ENCODE measurements at regions not wholly inside any gene's neighbourhood (a gene's known extent, or its start where the extent isn't known, plus 50 kb on each side); places are given as distances from the start of the nearest gene placed in this dataset.
A peak's percentile ranks its signal among the peaks of the same experiment; 100 is the strongest.

DNA sequence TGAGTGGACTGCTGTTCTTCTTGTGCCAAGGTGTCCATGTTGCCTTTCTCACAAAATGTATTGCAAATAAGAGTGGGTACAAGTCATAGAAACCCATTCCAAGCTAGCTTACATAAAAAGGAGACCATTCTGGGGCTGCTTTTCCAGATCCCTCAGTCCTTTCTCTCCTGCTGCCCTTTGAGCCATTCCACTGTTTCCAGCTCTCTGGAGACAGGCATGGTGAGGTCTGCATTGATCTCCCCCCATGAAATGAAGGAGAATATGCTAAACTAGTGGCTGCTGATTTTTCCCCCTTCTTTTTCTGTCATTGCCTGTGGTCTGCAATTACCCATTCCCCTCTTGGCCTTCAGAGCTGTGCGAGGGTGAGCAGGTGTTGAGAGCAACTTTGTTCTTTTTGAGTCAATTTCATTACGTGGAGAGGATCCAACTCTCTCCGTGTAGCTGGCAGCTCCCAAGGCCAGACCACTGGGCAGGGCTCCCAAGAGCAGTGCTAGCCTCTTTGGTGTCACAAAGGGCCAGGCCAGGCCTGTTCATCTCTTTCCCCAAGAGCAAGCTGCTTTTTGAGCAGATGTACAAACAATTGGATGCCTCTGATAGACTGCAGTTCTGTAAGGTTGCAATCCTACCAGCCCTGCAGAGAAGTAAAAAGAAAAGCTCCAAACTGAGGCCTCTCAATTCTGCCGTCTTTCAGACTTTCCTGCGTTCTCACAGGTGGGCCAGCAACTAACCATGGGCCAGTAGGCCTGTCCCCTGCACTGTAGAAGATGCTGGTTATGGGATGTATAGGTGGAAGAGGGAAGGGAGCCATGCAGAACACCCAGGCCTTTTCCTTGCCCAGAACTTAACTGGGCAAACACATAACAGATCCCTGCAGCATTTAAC, 96.1 kb upstream of the ARMC2 start:
- peak; percentile 21 for DNase-seq

DNA sequence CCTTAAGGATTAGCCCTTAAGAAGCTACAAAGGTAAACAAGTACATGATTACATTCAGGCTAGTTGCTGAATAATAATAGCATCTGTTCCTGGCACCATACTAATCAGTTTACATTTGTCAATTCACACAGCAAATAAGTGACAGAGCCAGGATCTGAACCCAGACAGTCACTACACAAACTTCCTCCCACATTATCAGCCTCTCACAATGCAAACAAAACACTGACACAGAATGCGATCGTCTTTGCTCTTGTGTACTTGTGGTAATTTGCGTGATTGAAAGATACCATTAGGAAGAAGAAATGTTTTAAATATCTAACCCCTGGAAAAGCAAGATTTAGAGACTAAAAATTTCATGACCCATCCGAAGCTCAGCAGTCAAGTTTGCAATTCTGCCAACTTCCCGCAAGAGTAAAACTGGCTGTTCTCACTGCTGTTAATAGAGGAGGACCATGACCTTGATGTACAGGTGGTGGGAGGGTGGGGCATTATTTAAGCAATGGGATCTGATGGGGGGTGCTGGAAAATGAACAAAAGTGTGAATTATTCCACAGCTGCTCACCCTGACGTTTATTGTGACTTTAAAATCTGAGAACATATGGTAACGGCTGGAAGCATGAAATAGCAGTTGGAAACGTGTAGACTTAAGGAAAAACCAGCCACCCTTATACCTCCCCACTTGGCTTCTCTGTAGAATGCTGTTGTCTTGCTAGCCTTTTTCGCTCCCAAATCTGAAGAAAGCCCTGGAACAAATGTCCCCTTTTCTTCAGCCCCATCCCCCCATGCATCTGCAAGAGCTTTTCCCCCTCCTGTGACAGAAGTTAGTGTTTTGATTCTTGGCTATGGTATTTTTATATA, 95.3 kb upstream of the ARMC2 start:
- peak; percentile 17 for DNase-seq

DNA sequence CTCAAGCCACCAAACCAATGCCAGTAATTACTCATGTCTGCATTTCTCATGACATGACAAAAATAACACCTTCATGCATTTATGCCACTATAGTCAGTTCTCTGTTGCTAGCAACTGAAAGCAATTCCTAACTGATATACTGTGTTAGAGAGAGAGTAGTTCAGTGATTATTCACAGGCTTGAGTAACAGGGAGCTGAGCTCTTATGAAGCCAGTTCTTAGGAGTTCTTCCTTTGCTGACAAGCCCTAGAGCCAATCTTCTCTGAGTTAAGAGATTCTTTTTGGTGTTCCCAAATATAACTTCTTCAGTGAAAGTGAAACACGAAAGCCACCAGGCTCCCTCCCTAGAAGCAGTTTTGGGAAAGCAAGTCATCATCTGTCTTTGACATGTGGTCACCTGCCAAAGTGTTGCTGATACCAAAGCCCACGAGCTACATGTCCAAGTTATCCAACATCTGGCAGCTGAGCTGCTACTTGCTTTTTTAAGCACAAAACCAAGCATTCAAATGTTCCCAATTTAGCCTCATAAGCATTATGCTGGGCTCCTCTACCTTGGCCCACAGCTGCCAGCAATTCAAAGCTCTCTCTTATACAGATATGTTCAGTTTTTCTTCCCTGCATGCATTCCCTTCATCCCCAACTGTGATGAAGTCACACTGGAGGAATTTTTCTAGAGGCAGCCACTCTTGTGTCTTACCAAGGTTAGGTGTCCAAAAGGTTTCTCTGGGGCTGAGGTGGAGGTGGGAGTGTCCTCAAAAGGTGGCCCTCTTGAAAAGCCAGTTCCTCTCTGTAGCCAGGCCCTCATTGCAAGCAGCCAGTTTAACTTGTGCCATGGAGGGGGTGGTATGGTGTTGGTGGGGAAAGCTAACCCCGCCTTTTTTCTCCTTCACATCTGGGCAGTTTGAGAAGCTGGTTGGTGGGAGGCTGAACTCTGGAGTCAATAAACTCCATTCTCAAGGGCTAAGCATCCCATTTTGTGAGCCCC, 92.7 kb upstream of the ARMC2 start:
- DNase-seq: peak; percentile 49

DNA sequence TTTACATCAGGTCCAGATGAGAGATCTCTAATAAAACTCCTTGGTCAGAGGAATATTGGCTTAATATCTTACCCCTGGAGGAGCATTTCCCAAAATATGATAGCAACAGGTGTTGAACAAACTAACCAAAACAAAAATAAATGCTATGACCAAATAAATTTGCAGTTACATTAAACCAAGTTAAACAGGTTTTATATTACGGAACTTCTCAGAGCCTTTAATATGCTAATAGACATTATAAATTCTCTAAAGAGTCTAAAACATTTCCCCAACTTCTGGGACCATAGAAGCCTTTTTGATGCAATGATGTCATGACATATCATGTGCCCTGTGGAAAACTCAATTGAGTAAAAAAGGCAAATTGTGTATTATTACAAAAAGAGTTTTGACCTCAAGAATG, 90.9 kb upstream of the ARMC2 start:
- DNase-seq: no peak

DNA sequence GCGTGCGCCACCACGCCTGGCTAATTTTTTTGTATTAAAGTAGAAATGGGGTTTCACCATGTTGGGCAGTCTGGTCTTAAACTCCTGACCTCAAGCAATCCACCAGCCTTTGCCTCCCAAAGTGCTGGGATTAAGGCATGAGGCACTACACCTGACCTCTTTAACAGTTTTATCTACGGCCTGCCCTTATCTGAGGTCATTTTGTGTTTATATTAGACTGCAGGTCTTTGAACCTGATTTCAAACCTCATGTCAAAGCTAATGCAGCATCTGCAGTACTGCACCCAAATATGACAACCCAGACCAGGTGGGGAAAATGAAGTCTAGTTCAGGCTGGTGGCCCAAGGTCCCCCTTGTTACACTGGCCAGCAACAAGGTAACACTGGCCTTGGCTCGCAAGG, 89.3 kb upstream of the ARMC2 start:
- DNase-seq: no peak

DNA sequence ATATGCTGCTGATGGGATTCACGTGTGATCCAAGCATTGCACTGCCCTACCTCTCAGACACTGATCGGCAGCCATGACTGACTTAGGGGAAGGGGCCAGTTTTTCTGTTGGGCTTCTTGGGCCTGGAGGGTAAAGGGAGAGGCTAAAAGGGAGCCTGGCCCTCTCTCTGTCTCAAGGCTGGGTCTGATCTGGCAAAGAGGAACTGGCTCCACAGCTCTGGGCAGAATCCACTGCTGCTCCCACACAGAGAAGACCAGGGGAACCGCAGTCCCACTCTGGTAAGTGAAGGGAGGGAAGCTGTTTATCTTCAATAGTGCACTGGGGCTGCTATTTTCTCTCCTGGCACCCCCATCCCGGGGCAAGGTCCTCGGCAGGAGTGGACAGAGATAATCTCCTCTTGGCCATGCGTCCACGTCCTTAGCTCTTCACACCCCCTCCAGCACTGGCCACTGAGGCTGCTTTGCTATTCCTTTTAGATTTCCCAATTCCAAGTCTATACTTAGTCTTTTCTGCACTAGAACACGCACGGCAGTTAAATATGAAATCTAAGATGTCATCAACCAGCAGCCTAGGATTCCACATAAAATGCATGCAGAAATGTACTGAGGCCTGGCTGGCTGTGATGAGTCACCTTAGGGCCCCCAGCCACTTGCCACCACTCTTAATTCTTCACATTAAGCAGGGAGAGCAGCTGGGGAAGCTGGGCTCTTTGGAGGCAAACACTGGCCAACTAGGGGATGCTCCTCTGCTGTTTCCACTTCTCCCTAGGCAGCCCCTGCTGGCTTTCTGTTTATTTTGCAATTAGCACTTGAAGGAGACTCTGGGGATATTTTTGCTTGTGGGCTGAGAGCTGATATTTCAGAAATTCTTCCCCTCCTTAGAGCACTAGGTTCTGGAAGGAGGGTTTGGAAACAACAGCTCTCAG, 87.8 kb upstream of the ARMC2 start:
- peak; percentile 72 for DNase-seq

DNA sequence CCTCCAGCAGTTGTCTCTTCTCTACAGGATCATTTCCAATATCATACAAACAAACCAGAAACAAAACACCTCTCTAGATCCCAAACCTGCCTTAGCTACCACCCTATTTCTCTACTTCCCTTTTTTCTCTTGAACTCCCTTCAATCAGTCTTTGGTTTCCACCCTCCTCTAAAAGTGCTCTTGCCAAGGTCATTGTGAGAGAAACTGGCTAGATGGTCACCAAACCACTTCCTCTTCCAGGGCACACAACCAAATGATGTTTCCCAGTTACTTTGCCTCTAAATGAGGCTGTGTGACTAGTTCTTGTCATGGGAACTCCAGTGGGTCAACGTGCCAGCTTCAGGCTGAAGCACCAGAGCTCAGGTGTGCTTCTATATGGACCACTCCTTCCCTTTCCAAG, 85.8 kb upstream of the ARMC2 start:
- DNase-seq: no peak

DNA sequence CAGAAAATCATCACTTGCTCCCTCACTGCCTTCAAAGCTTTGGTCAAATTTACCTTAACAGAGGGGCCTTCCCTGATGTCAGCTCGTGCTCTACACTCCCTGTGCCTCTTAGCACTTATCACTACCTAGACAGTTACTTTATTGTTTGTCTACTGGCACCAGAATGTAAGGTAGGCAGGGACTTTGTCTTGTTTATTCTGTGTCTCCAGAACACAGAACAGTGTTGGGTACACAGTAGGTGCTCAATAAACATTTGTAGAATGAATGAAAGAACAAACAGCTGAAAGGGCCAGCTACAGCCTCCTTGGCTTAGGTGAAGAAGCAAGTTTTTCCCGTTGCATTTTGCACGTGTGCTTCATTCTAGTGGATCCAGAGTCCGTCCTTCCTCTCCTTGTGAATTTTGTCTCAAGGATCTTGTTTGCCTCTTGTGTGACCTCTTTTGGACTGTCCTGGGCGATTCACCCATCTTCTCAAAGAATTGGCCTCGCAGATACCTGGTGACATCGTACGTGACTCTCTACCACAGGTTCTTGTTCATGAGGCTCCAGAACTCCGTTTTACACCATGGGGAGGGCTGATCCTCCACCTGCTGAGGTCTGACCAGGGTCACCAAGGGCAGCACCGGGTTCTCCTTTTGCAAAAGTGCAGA, 84.2 kb upstream of the ARMC2 start:
- DNase-seq: peak; percentile 17

DNA sequence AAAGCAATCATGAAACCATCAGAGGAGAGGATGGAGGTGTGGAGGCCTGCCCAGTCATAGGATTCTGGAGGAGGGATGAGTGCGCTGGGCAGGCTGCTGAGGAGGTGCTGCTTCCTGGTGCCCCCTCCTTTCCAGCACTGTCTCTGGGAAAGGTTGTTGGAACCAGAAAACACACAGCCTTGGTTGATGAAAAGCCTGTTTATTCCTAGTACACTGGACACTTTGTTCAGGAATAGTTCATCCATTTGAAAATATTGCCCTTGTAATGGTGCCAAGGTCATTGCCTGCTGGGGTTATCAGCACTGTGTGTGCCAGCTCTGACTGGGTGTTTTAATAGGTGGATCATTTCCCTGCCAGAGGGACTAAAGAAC, 83.7 kb upstream of the ARMC2 start:
- peak; percentile 15 for DNase-seq

DNA sequence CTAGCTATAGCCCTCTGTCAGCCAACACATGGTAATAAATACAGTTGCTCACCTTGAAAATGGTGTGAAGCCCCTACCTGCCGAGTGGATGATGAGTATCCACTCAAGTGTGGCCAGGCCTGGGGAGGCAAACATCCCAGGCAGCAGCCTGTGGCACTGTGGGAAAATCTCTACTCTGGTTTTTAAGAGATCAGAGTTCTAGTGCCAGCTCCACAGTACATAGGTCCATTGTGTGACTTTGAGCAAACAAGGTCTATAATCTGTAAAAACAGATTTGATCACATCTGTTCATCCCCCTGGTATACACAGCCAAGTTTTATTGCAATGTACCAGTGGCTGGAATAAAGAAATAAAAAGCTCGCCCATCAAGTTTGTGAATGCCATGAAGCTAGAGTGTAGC, 82.7 kb upstream of the ARMC2 start:
- no peak for DNase-seq

DNA sequence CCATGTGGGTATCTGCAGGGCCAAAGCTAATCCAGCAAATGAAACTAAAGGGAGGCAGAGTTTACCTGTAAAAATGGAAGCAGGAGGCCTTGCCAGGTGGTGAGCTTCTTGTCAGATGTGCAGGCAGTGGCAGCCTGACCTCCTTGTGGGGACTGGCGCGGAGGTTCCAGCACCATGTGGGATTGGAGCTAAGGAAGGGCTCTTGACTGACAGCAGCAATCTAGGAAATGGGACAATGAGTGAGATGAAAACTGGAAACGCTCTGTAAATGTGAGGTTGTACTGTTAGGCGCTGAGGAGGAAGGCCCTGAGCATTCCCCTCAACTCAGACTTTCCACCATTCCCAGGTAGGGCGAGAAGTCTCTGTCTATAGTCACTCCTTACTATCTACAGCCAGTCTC, 81.8 kb upstream of the ARMC2 start:
- peak; percentile 24 for DNase-seq

DNA sequence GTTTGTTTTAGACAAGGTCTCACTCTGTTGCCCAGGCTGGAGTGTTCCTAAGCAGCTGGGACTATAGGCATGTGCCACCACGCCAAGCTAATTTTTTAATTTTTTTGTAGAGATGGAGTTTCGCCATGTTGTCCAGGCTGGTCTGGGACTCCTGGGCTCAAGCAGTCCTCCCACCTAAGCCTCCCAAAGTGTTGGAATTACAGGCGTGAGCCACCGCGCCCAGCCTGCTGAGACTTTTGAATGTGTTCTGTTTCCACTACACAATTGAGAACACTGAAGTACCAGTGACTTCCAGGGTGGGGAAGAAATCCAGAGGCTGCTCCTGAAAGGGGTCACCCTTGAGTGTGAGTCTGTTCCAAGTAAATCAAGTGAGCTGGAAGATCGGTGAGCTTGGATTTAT, 81.3 kb upstream of the ARMC2 start:
- peak; percentile 19 for DNase-seq

DNA sequence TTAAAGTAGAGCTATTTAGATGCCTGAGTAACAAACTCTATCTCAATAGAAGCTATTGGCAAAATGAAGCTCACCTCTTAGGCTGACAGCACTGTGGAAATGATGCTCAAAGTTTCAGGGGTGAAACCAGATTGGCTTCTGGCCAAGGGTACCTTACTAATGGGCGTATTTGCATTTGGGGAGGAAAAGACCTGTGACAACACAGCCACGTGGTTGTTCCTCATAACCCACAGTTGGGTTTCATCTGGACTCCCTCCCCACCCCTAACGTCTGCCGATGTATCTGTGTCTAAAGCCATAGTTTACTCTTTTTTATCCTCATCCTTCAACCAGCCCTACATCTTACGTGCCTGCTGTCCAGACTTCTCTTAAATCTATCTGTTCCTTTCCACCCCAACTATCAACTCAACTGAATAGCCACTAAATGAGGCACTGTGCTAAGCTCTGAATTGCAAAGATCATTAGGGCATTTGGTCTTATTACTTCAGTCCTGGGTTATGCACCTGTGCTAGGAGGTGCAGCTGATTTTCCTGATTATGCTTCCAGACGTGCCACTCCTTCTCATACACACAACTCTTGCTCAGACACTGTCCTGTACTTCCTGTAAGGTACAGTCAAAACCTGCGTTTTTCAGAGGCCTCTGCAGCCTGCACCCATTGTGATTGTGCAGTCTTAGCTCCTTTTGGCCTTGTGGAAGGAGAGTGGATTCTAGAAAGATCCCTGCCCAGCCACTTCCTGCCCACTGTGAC, 80.6 kb upstream of the ARMC2 start:
- DNase-seq: peak; percentile 37

DNA sequence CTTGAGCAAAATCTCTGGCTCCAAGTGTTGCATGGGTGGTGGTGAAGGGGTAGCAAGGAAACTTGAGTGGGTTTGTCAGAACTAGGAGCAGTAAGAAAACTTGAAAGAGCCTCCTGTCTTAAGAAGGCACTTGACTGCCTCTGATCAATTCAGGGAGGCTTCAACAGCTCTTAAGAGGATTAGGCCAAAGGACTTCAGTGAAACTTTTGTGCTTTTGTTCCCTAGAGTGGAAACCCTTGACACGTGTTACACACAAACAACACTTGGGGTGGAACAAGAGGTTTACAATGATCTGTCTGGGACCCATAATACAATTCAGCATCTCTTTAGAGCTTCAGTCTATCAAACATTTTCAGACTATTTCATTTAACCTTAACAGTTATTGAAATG, 80.1 kb upstream of the ARMC2 start:
- no peak for DNase-seq

DNA sequence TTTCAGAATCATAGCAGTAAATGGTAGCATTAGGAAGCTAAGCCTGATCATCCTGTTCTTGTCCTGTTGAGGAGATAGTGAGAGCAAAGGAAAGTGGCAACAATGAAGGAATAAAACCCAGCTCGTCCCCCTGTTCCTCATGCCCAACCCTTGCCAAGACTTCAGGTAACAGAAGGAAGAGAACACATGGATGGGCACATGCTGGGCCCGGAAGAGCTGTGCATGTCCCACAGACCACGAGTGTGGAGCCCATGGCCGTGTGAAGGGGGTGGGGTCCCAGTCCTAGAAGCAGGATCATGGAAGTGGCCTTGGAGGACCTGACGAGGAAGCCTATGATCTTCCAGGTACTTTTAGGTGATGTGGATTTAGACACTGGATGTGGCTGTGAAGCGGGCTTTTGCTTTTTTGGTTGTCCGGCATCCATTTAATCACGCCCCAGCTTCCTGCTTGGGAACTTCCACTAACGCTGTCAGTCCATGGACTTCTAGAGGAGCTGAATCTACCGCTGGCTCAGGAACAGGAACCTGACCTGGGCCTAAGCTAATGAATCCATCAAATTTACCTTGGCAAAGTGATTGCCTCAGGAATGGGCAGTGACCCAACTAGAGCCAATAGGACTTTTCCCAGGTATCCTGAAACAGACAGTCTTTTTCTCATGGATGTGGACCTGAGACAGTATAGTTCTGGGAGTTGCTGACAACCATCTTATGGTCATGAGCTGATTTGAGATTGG, 79.3 kb upstream of the ARMC2 start:
- DNase-seq: no peak

DNA sequence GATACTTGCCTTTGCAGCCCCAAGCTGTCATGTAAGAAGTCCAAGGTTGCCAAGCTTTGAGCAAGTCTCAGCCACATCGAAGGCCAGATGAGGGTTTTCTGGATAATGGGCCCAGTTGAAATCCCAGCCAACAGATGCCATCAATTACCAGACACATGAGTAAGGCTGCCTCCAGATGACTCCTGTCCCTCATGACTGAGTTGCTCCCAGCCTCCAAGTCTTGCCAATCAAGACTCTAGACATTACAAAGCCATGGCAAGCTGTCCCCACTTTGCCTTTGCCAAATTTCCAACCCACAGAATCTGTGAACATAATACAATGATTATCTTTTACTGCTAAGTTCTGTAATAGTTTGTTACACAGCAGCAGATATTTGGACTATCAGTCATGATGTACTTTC, 76.8 kb upstream of the ARMC2 start:
- DNase-seq: no peak

DNA sequence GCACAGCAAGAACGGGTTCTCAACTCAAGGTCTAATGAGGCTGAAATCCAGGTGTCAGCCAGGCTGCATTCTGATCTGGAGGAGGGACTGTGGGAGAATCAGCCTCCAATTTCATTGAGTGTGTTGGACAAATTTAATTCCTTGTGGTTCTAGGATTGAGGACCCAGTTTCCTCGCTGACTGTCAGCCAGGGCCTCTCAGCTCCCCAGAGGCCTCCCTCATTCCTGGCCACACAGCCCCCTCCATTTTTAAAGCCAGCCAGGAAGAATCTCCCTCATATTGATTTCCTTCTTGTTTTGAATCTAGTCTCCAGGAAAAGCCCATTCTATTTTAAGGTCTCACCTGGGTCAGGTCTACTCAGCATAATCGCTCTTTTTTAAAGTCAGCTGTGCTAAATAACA, 73.7 kb upstream of the ARMC2 start:
- no peak for DNase-seq

DNA sequence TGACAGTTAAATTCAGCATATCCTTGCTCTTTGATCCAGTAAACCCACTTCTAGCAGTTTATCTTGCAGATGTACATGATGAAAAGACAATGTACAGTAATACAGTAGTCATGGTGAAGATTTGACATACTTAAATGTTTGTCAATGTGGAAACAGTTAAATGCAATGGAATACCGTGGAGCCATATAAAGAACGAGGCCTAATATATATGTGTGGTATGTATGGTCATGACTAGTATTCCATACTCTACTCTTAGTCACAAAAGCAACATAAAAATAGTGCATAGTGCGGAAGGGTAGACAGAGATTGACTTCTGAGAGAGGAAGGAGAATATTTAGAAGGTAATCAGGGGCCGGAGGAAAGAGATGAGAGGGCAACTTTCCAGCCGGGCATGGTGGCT, 70.7 kb upstream of the ARMC2 start:
- no peak for DNase-seq

DNA sequence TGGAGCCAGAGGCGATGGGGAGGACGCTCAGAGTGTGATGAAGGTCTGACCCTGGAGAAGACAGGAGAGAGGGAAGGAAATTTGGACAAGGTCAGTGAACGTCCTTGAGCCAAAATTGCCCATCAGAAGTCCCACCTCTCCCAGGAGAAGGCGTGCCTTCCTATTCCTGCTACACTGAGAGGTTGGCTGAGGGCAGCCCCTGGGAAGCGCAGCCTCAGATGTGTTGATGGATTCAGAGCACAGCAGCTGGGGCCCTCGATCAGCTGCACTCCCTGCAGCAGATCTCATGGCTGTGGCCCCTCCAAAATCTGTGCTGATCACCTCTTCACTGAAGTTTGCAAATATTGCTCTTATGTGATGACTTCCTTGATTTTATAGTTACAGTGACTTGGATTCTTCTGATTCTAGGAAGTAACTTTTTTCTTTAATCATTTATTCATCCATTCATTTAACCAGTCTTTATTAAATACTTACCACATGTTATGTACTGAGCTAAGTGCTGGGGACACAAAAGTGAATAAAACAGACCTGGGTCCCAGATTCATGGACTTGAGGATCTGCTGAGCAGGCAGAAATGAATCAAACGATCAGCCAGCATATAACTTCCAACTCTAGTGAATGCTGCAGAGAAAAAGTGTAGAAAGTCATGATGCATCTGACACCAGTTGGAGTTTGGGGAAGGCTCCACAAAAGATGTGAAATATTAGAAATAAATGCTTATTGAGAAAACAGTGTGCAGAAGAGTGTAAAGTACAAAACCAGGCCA, 69.6 kb upstream of the ARMC2 start:
- DNase-seq: no peak

Measured in islet precursor cell (in vitro differentiated cells).